ENCODE measurements at regions not wholly inside any gene's neighbourhood (a gene's known extent, or its start where the extent isn't known, plus 50 kb on each side); places are given as distances from the start of the nearest gene placed in this dataset.

- Histone ChIP-seq H2BK20ac (ENCODE audit: low read depth, low read length) (no peak overlapping the region), H4K8ac (ENCODE audit: low read depth in 2 of 2, low read length in 2 of 2) (no peak overlapping the region), H4K5ac (ENCODE audit: low read depth, low read length) (no peak overlapping the region), H2BK5ac (ENCODE audit: low read depth, low read length, poor library complexity, severe bottlenecking) (no peak overlapping the region), H4K20me1 (ENCODE audit: insufficient read depth, low read length) (no peaks in the 10 kb centered on the region), H3K36me3 (ENCODE audit: control insufficient read depth, insufficient read depth, low read length) (no peaks in the 10 kb centered on the region), H2BK120ac (ENCODE audit: low read depth, low read length) (no peak overlapping the region), H3K9ac (ENCODE audit: low read depth, low read length) (no peak overlapping the region), H3K9me1 (ENCODE audit: insufficient read depth, low read length) (no peaks in the 10 kb centered on the region; the same call in 1 of the 2 replicates), H3K4me1 (ENCODE audit: control insufficient read depth, insufficient read depth, low read length) (no peaks in the 10 kb centered on the region), H2AK5ac (ENCODE audit: low read depth, low read length) (no peak overlapping the region), H4K91ac (ENCODE audit: insufficient read depth, low read depth, low read length) (no peak overlapping the region), H3K4ac (ENCODE audit: low read depth, low read length) (no peak overlapping the region), H3K4me2 (ENCODE audit: low read depth, low read length) (no peak overlapping the region), H3K18ac (ENCODE audit: low read depth, low read length) (no peak overlapping the region), H2BK15ac (ENCODE audit: low read depth, low read length) (no peak overlapping the region), H2AK9ac (replicated peaks; ENCODE audit: low read depth, low read length, poor library complexity) (no peak overlapping the region), H3K4me3 (ENCODE audit: insufficient read depth, low read depth, low read length) (no peak overlapping the region), H3K9me3 (ENCODE audit: control insufficient read depth, insufficient read depth, low read length) (no peaks in the 10 kb centered on the region), H3K27me3 (ENCODE audit: control insufficient read depth, insufficient read depth, low read length) (peaks cover 48% of the 10 kb centered on the region), H3K27ac (ENCODE audit: insufficient read depth, low read length) (no peak overlapping the region), H2AFZ (replicated peaks; ENCODE audit: low read length, poor library complexity) (no peak overlapping the region), H3K23ac (ENCODE audit: low read depth, low read length) (no peak overlapping the region), H3K56ac (ENCODE audit: extremely low read depth, insufficient read depth, low read length) (no peak overlapping the region), H3K14ac (replicated peaks; ENCODE audit: low read depth, low read length) (no peak overlapping the region), H3K79me1 (ENCODE audit: low read depth in 1 of 2, low read length in 2 of 2) (no peaks in the 10 kb centered on the region)
- DNase-seq = no peak
- no TSS peak for BruUV-seq (replicated peaks)
- WGBS, 2 experiments (ENCODE audit: extremely low coverage in 2 of 2, insufficient read length in 1 of 2) = no CpG with 5 or more reads among the region's 1 CpG
- ChIA-PET POLR2A (ENCODE audit: unreplicated experiment) (no interaction called here), CTCF (no interaction called here)
- TF ChIP-seq SMC3 (IDR thresholded peaks at IDR 0.05; ENCODE audit: low read depth, low read length) = no peak
- TF ChIP-seq NFE2L2 (IDR thresholded peaks at IDR 0.05; ENCODE audit: low read depth, low read length) = no peak
- no peak for TF ChIP-seq FOS (IDR thresholded peaks at IDR 0.05; ENCODE audit: low read depth, low read length)
- TF ChIP-seq CEBPB (IDR thresholded peaks at IDR 0.05; ENCODE audit: low read depth, low read length) = no peak
- TF ChIP-seq, protein P1, sequence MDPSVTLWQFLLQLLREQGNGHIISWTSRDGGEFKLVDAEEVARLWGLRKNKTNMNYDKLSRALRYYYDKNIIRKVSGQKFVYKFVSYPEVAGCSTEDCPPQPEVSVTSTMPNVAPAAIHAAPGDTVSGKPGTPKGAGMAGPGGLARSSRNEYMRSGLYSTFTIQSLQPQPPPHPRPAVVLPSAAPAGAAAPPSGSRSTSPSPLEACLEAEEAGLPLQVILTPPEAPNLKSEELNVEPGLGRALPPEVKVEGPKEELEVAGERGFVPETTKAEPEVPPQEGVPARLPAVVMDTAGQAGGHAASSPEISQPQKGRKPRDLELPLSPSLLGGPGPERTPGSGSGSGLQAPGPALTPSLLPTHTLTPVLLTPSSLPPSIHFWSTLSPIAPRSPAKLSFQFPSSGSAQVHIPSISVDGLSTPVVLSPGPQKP (IDR thresholded peaks at IDR 0.05; ENCODE audit: borderline replicate concordance, low read depth, low read length) = no peak
- TF ChIP-seq, protein P2, sequence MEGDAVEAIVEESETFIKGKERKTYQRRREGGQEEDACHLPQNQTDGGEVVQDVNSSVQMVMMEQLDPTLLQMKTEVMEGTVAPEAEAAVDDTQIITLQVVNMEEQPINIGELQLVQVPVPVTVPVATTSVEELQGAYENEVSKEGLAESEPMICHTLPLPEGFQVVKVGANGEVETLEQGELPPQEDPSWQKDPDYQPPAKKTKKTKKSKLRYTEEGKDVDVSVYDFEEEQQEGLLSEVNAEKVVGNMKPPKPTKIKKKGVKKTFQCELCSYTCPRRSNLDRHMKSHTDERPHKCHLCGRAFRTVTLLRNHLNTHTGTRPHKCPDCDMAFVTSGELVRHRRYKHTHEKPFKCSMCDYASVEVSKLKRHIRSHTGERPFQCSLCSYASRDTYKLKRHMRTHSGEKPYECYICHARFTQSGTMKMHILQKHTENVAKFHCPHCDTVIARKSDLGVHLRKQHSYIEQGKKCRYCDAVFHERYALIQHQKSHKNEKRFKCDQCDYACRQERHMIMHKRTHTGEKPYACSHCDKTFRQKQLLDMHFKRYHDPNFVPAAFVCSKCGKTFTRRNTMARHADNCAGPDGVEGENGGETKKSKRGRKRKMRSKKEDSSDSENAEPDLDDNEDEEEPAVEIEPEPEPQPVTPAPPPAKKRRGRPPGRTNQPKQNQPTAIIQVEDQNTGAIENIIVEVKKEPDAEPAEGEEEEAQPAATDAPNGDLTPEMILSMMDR (conservative IDR thresholded peaks at IDR 0.05; ENCODE audit: low read depth, low read length) = no peak
- TF ChIP-seq RFX5 (IDR thresholded peaks at IDR 0.05; ENCODE audit: low read depth, low read length) = no peak
- TF ChIP-seq MAFK (IDR thresholded peaks at IDR 0.05; ENCODE audit: low read depth, low read length) = no peak
- no peak for TF ChIP-seq CHD1 (IDR thresholded peaks at IDR 0.05; ENCODE audit: low read depth, low read length)
- no peak for TF ChIP-seq RCOR1 (IDR thresholded peaks at IDR 0.05; ENCODE audit: insufficient replicate concordance, low read length)
- TF ChIP-seq MXI1 (IDR thresholded peaks at IDR 0.05; ENCODE audit: borderline replicate concordance, low read depth, low read length) = no peak
- TF ChIP-seq RAD21 (IDR thresholded peaks at IDR 0.05; ENCODE audit: low read length) = no peak
- in situ Hi-C loops (cut with MboI; ENCODE audit: low sequenced_read_pairs) (no loop called here), intact Hi-C loops (cut with micrococcal nuclease) (no loop called here), dilution Hi-C loops (cut with HindIII; ENCODE audit: low sequenced_read_pairs, unreplicated experiment) (no loop called here)
- no peak for ATAC-seq (ENCODE audit: low read depth)
Observed at GRCh38 chr3:43789028-43789427, 98.3 kb downstream of the ABHD5 start.

All from IMR-90 (cell line).